ENCODE measurements at regions not wholly inside any gene's neighbourhood (a gene's known extent, or its start where the extent isn't known, plus 50 kb on each side); places are given as distances from the start of the nearest gene placed in this dataset.
"Not testable (repeated sequence)": the region's sequence is repeated elsewhere in the genome, so short reads cannot be mapped to it uniquely, and the experiment has no call there.

- no peak for DNase-seq
Observed at GRCh38 chr2:8505311-8505920, 176.4 kb upstream of the ID2 start.

- no peak for DNase-seq
Observed at GRCh38 chr2:8506746-8507145, 175.1 kb upstream of the ID2 start.

- DNase-seq, result no peak
Observed at GRCh38 chr2:8508766-8509165, 173.1 kb upstream of the ID2 start.

- DNase-seq, result no peak
Observed at GRCh38 chr2:8509621-8510020, 172.2 kb upstream of the ID2 start.

- DNase-seq, result not testable (repeated sequence)
Observed at GRCh38 chr2:8510055-8510454, 171.8 kb upstream of the ID2 start.

GRCh38 chr2:8510519-8510918 lies 171.3 kb upstream of the ID2 start:
- no peak for DNase-seq

GRCh38 chr2:8511868-8512612 lies 169.8 kb upstream of the ID2 start:
- DNase-seq, result no peak

GRCh38 chr2:8513601-8514273 lies 168.1 kb upstream of the ID2 start:
- DNase-seq, result no peak

GRCh38 chr2:8514274-8514662 lies 167.6 kb upstream of the ID2 start:
- no peak for DNase-seq

GRCh38 chr2:8514796-8515758 lies 166.8 kb upstream of the ID2 start:
- DNase-seq, result no peak

GRCh38 chr2:8515864-8516533 lies 165.9 kb upstream of the ID2 start:
- no peak for DNase-seq

GRCh38 chr2:8517850-8518498 lies 163.9 kb upstream of the ID2 start:
- no peak for DNase-seq

GRCh38 chr2:8518979-8519668 lies 162.7 kb upstream of the ID2 start:
- DNase-seq, result no peak

GRCh38 chr2:8520791-8521344 lies 161.0 kb upstream of the ID2 start:
- DNase-seq, result no peak

GRCh38 chr2:8522687-8523086 lies 159.2 kb upstream of the ID2 start:
- DNase-seq, result no peak

GRCh38 chr2:8524388-8524787 lies 157.5 kb upstream of the ID2 start:
- DNase-seq, result no peak

GRCh38 chr2:8524823-8525222 lies 157.0 kb upstream of the ID2 start:
- DNase-seq, result no peak

- DNase-seq, result no peak
Observed at GRCh38 chr2:8525236-8525581, 156.6 kb upstream of the ID2 start.

- DNase-seq, result no peak
Observed at GRCh38 chr2:8525582-8526402, 156.1 kb upstream of the ID2 start.

- no peak for DNase-seq
Observed at GRCh38 chr2:8526403-8526696, 155.5 kb upstream of the ID2 start.

All from activated gamma-delta T cell (primary cell).